Right hindlimb (tissue), 1 donor: ENCODE measurements at regions not wholly inside any gene's neighbourhood (a gene's known extent, or its start where the extent isn't known, plus 50 kb on each side); places are given as distances from the start of the nearest gene placed in this dataset.

ENCODE experiments used
- DNase-seq: peaks from one replicate; pipeline ENCODE4 v3.0.0-alpha.2; 2018

- no peak for DNase-seq
Observed at GRCh38 chr7:85630904-85631600, 444.2 kb upstream of the SEMA3D start.

- no peak for DNase-seq
Observed at GRCh38 chr7:85627791-85628586, 441.1 kb upstream of the SEMA3D start.

- no peak for DNase-seq
Observed at GRCh38 chr7:85622059-85622458, 435.2 kb upstream of the SEMA3D start.

GRCh38 chr7:85620936-85621685 lies 434.3 kb upstream of the SEMA3D start:
- DNase-seq: no peak

DNA sequence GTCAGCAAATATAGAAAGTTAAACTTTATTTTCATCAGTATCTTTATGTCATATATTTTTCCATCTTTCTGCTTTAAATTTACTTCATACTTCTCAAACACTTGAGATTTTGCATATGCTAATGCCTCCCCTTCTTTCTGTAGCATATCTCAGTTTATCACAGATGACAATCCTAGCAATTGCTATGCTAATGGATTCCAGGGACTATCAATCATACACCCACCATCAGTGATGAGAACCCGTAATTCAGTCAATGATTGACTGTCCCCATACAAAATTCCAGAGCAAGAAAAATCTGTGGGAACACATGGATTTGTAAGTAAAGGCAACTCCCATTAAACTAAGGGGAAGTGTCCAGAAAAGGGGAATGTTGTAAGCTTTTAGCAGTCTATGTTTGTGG lies 432.4 kb upstream of the SEMA3D start:
- no peak for DNase-seq

GRCh38 chr7:85614684-85615083 lies 427.8 kb upstream of the SEMA3D start:
- DNase-seq: no peak

DNA sequence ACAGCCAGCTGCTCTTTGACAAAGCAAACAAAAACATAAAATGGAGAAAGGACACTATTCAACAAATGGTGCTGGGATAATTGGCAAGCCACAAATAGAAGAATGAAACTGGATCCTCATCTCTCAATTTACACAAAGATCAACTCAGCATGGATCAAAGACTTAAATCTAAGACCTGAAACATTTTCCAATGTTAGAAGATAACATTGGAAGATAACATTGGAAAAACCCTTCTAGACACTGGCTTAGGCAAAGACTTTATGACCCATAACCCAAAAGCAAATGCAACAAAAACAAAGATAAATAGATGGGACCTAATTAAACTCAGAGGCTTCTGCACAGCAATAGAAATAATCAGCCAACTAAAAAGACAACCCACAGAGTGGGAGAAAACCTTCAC lies 425.7 kb upstream of the SEMA3D start:
- DNase-seq: no peak

DNA sequence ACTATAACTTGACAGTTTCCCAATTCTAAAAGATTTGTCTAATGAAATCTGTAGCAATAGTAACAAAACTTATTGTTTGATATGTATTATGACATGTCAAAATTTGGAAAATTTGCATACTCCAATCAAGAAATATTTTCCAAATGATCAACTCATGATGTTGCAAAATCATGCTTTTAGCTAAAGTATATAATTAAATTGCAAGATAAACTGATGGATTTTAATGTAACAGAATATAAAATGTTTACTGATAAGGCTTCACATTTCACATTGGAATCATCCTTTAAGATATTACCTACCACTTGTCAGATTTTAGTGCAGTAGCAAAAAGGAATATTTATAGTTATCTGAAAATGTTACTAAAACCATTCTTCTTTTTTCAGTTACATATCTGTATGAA lies 421.9 kb upstream of the SEMA3D start:
- DNase-seq: no peak

- no peak for DNase-seq
Observed at GRCh38 chr7:85602196-85602595, 415.3 kb upstream of the SEMA3D start.

GRCh38 chr7:85600395-85600794 lies 413.5 kb upstream of the SEMA3D start:
- no peak for DNase-seq

DNA sequence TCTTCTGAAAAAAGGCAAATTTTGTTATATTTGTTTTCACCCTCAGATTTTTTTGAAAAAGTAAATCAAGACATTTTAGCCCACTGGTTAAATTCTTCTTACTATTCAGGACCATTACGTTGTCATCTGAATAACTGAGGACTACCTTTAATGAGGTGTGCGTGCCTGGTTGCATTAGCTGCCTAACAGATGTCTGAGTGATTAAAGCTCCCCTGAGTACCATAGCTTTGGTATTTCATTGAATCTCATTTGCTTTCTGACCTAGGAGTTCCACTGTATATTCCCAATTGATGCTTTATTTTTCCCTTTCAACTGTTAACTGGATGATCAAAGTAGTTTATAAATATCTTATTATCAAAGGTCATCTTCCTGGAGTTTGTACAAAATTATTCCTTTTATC lies 410.0 kb upstream of the SEMA3D start:
- no peak for DNase-seq

DNA sequence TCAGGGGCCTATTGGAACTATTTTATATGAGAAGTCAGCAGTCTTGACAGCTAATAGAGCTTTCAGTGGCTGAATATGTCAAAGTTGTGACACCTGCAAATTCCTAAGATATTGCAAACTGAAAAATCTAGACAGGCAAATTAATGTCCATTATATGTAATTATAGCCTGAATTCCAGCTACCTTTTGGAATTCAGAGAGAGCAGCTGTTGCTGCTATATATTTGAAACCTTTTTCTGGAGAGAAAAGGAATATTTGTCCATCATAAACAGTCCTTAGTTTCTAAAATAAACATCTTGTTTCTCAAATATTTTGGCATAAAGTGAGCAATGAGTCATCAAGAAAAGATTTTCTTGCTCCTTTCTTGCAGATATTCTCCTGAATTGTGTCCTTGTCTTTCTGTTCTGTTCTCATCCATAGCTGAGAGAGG lies 408.9 kb upstream of the SEMA3D start:
- no peak for DNase-seq

- DNase-seq: no peak
Observed at GRCh38 chr7:85593355-85593754, 406.5 kb upstream of the SEMA3D start.

DNA sequence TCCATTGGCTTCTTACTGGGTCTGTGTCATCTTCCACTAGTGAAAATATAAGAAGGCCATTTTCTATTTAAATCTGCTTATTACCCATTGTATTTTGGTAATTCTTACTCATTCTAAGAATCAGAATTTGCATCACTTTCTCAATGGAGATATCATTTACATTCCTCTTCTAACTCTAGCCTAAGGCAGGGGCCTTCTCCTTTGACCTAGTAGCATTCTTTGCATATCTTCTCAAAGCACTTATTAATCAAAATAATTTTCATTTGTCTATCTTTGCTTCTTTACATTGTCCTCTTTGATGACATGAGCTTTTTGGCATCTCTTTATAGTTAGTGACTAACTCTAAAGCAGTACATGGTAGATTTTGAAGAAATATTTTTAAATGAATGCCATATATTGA lies 400.9 kb upstream of the SEMA3D start:
- DNase-seq: no peak

DNA sequence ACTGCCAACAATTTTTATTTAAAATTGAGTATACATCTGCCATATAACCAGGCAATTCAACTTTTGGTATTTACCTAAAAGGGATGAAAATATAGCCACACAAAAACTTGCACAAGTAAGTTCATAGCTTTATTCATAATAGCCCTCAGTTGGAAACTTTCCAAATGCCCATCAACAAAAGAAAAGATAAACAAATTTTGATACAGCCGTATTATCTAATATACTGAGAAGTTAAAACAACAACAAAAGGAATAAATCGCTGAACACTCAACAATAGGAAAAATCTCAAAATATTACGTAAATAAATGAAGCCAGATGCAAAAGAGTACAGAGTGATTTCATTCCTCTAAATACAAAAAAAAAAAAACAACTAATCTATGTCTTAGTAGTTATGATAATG lies 399.2 kb upstream of the SEMA3D start:
- no peak for DNase-seq

DNA sequence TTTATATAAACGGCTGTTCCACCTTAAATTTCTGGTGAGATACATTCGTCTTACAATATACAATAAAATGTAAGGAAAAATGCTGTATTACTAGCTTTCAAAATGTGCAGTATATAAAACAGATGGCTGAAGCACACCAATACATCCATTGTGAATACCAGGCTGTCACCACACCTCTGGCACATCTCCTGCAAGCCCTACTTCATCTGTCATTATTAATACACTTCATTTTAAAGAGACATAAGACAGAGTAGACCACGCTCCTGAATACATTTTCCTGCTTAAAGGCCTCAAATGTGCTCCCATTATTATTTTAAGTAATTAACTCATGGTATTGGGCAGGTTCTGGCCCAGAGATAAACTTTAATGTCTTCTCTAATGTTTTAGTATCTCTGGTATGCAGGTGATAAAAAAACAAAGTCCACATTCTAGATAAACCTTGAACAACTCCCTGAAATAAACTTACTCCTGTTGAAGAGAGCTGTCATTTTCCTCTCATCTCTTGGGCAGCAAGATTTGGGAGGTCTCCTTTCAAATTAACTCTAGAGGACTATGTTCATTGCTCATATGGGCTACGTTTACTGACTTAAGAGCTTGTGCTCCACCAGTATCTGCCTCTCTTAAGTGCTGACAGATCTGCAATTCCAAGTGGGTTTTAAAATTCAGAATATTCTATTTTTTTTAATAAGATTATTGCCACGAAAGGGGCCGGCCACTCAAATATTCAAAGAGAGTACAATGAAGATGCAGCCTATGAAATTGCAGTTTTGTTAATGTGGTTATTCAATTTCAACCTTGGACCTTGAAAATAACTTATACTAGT lies 396.5 kb upstream of the SEMA3D start:
- no peak for DNase-seq

GRCh38 chr7:85573844-85574243 lies 387.0 kb upstream of the SEMA3D start:
- no peak for DNase-seq

DNA sequence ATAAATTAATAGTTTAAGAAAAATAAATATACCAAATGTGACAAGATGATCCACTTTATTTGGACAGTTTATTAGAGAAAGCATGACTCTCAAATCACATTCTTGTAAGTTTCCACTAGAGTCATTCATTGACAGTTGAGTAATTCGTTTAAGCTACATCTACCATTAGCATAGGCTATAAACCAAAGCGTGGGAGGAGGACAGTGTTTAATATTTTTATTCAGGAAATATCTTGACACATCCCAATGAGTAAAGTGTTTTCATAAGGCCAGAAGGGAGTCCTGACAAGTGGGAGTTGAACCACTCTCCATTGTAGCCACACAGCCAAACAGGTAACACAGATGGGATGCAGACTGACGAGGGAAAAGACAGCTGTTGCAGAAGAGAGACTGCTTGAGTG lies 386.5 kb upstream of the SEMA3D start:
- no peak for DNase-seq

DNA sequence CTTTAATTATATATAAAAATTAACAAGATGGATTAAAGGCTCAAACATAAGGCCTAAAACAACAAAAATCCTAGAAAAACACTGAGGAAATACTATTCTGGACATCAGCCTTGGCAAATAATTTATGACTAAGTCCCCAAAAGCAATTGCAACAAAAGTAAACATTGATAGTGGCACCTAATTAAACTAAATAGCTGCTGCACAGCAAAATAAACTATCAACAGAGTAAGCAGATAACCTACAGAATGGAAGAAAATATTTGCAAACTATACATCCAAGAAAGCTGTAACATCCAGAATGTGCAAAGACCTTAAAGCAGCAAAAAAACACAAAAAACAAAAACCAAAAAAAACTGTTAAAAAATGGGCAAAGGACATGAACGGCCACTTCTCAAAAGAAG lies 384.0 kb upstream of the SEMA3D start:
- no peak for DNase-seq

DNA sequence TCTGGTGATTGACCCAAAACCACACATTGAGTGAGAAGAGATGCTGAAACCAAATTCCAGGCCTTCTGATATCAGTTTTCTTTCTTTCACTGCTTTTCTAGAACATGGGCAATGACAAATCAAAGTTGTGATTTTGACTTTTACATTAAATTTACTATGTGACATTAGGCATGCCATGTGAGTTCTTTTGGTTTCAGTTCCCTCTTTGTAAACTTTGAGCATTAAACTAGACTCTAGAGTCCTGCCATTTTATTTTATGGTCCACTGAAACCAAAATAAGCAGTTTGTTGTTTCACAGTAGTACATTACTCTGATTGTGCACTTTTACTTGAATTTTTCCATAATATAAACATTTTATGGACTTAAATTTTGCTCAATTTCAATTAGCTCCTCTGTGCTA lies 381.1 kb upstream of the SEMA3D start:
- no peak for DNase-seq

DNA sequence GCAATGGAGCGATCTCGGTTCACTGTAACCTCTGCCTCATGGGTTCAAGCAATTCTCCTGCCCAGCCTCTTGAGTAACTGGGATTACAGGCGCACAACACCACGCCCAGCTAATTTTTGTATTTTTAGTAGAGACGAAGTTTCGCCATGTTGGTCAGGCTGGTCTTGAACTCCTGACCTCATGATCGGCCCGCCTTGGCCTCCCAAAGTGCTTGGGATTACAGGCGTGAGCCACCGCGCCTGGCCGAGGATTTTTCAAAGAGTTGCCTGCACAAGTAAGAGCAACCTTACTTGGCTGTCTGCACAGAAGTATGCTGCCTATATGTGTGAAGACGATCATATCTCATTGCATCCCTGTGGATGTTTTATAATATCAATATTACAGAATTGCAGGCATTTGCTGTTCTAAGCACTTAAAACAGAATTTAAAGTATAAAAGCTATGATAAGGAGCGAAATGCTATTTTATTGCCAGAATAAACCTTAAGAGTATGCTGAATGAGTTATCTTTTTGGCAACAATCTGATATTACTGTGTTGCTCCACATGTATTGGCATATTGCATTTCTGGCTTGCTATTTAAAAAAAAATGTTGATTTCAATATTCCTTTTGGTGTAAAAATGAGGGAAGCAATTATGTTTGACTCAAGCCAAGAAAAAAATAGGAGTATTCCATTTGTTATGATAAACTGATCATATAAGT lies 379.4 kb upstream of the SEMA3D start:
- no peak for DNase-seq

DNA sequence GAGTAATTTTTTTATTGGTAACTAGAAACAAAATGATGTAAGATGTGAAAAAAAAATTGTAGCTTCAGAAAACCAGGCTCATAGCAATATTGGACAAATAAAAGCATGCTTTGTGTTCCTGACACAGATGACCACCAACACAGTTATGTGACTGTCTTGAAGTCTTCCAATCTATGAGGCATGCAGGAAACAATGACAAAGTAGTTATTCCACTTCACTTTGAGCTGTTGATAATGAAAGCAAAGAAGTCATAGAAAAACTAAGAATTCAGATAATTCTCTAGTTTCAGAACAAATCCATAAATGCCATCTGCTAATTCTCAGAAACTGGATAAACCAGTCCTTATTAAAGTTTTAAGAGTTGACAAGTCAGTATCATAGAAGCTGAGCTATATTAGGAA lies 378.4 kb upstream of the SEMA3D start:
- DNase-seq: no peak
